H9 (cell line): ENCODE measurements at regions not wholly inside any gene's neighbourhood (a gene's known extent, or its start where the extent isn't known, plus 50 kb on each side); places are given as distances from the start of the nearest gene placed in this dataset.
"Not testable (repeated sequence)": the region's sequence is repeated elsewhere in the genome, so short reads cannot be mapped to it uniquely, and the experiment has no call there.

ENCODE experiments used
- DNase-seq: peaks from one replicate; pipeline ENCODE4 v3.0.0-alpha.2; 2017
- H2AFZ ChIP-seq: one replicate; pipeline ENCODE4 v1.6.1; 2013; ENCODE audit warnings: mild to moderate bottlenecking, low read length, control low read depth, moderate library complexity
- H2AK5ac ChIP-seq: 2 replicates; pipeline ENCODE4 v1.6.1; 2013; ENCODE audit warnings: low read length, control low read depth, mixed read lengths; ENCODE audit not compliant: insufficient read length
- H2BK120ac ChIP-seq: one replicate; pipeline ENCODE4 v1.6.1; 2013; ENCODE audit warnings: low read depth, mild to moderate bottlenecking, low read length, control low read depth, inconsistent platforms; ENCODE audit not compliant: poor library complexity, severe bottlenecking
- H2BK12ac ChIP-seq: 2 replicates; pipeline ENCODE4 v1.6.1; 2013; ENCODE audit warnings: low read length, control low read depth, mixed read lengths, low read depth; ENCODE audit not compliant: insufficient read length
- H2BK15ac ChIP-seq: 2 replicates; pipeline ENCODE4 v1.6.1; 2013; ENCODE audit warnings: low read depth, low read length, control low read depth
- H2BK20ac ChIP-seq: one replicate; pipeline ENCODE4 v1.6.1; 2013; ENCODE audit warnings: low read depth, mild to moderate bottlenecking, low read length, control low read depth, inconsistent platforms; ENCODE audit not compliant: poor library complexity, severe bottlenecking
- H2BK5ac ChIP-seq: 2 replicates; pipeline ENCODE4 v1.6.1; 2013; ENCODE audit warnings: low read length, control low read depth, mixed read lengths; ENCODE audit not compliant: insufficient read length
- H3K14ac ChIP-seq: 2 replicates; pipeline ENCODE4 v1.6.1; 2013; ENCODE audit warnings: low read length, control low read depth; ENCODE audit not compliant: insufficient read depth
- H3K18ac ChIP-seq: 2 replicates; pipeline ENCODE4 v1.6.1; 2013; ENCODE audit warnings: low read depth, mild to moderate bottlenecking, mixed read lengths, low read length, control low read depth; ENCODE audit not compliant: insufficient read length
- H3K23ac ChIP-seq: 2 replicates; pipeline ENCODE4 v1.6.1; 2013; ENCODE audit warnings: low read length, control low read depth, mixed read lengths, low read depth; ENCODE audit not compliant: insufficient read length
- H3K23me2 ChIP-seq: 2 replicates; pipeline ENCODE4 v1.6.1; 2013; ENCODE audit warnings: low read depth, mild to moderate bottlenecking, mixed read lengths, low read length, control low read depth; ENCODE audit not compliant: insufficient read length, poor library complexity, severe bottlenecking
- H3K27ac ChIP-seq: 2 replicates; pipeline ENCODE4 v1.5.1; 2013; ENCODE audit warnings: low read length, control low read depth, mixed read lengths, low read depth; ENCODE audit not compliant: insufficient read length
- H3K27me3 ChIP-seq: 2 replicates; pipeline ENCODE4 v1.6.1; 2013; ENCODE audit warnings: low read length, control low read depth, inconsistent platforms; ENCODE audit not compliant: insufficient read depth
- H3K4ac ChIP-seq: 2 replicates; pipeline ENCODE4 v1.6.1; 2013; ENCODE audit warnings: low read depth, mild to moderate bottlenecking, control low read depth, inconsistent platforms, low read length, moderate library complexity
- H3K4me1 ChIP-seq: 2 replicates; pipeline ENCODE4 v1.6.1; 2013; ENCODE audit warnings: low read length, control low read depth, inconsistent platforms; ENCODE audit not compliant: insufficient read depth
- H3K4me2 ChIP-seq: 2 replicates; pipeline ENCODE4 v1.6.1; 2013; ENCODE audit warnings: low read length, control low read depth, mixed read lengths; ENCODE audit not compliant: insufficient read length, insufficient read depth
- H3K56ac ChIP-seq: 2 replicates; pipeline ENCODE4 v1.6.1; 2013; ENCODE audit warnings: low read depth, mild to moderate bottlenecking, mixed read lengths, low read length, control low read depth; ENCODE audit not compliant: insufficient read length
- H3K79me1 ChIP-seq: 2 replicates; pipeline ENCODE4 v1.6.1; 2013; ENCODE audit warnings: low read depth, mild to moderate bottlenecking, moderate library complexity, low read length, control low read depth, inconsistent platforms; ENCODE audit not compliant: insufficient read depth, poor library complexity, severe bottlenecking
- H3K79me2 ChIP-seq: 2 replicates; pipeline ENCODE4 v1.6.1; 2013; ENCODE audit warnings: low read length, control low read depth, inconsistent platforms; ENCODE audit not compliant: insufficient read depth
- H3K9ac ChIP-seq: 2 replicates; pipeline ENCODE4 v1.6.1; 2013; ENCODE audit warnings: low read length, control low read depth, mixed read lengths; ENCODE audit not compliant: insufficient read length; ENCODE audit errors: extremely low read depth
- H3K9me3 ChIP-seq: one replicate; pipeline ENCODE4 v1.6.1; 2013; ENCODE audit warnings: low read depth, low read length, inconsistent platforms; ENCODE audit not compliant: control insufficient read depth
- H3T11ph ChIP-seq: one replicate; pipeline ENCODE4 v1.6.1; 2013; ENCODE audit warnings: mild to moderate bottlenecking, low read length, control low read depth, inconsistent platforms
- H4K20me1 ChIP-seq: one replicate; pipeline ENCODE4 v1.6.1; 2013; ENCODE audit not compliant: control insufficient read depth, insufficient read length, insufficient read depth
- H4K5ac ChIP-seq: 2 replicates; pipeline ENCODE4 v1.6.1; 2013; ENCODE audit warnings: low read depth, mild to moderate bottlenecking, mixed read lengths, low read length, control low read depth; ENCODE audit not compliant: insufficient read length
- H4K8ac ChIP-seq: replicated peaks from 2 replicates; pipeline ENCODE4 v1.6.1; 2013; ENCODE audit warnings: low read length, control low read depth, mixed read lengths, low read depth; ENCODE audit not compliant: insufficient read length
- H4K91ac ChIP-seq: 2 replicates; pipeline ENCODE4 v1.6.1; 2013; ENCODE audit warnings: low read depth, mild to moderate bottlenecking, moderate library complexity, mixed read lengths, low read length, control low read depth; ENCODE audit not compliant: insufficient read length
- H3K27ac Mint-ChIP-seq, 3 experiments: 2 replicates in 2 of 3; 3 replicates in 1 of 3; pipeline ENCODE4 v1.8.0; 2020 to 2021; ENCODE audit warnings: mixed read lengths in 3 of 3, mild to moderate bottlenecking in 1 of 3, moderate library complexity in 1 of 3
- H3K27me3 Mint-ChIP-seq: 2 replicates; pipeline ENCODE4 v1.8.0; 2021; ENCODE audit warnings: low read depth, mild to moderate bottlenecking, moderate library complexity, mixed read lengths
- H3K36me3 Mint-ChIP-seq, 3 experiments: 2 replicates in 2 of 3; 3 replicates in 1 of 3; pipeline ENCODE4 v1.8.0; 2020 to 2021; ENCODE audit warnings: low read depth in 3 of 3, mixed read lengths in 3 of 3; ENCODE audit not compliant: insufficient read depth in 1 of 3
- H3K4me1 Mint-ChIP-seq, 2 experiments: 2 replicates each; pipeline ENCODE4 v1.8.0; 2020; ENCODE audit warnings: mixed read lengths in 2 of 2
- H3K4me3 Mint-ChIP-seq, 2 experiments: 2 replicates in 1 of 2; 3 replicates in 1 of 2; pipeline ENCODE4 v1.8.0; 2020 to 2021; ENCODE audit warnings: mild to moderate bottlenecking in 2 of 2, mixed read lengths in 2 of 2, moderate library complexity in 1 of 2
- H3K9me3 Mint-ChIP-seq, 2 experiments: 2 replicates in 1 of 2; 3 replicates in 1 of 2; pipeline ENCODE4 v1.8.0; 2020; ENCODE audit warnings: mild to moderate bottlenecking in 2 of 2, mixed read lengths in 2 of 2, moderate library complexity in 1 of 2
- CTCF ChIP-seq: fragments of 200-600 bp; sonication (generic); conservative IDR thresholded peaks from 3 replicates; pipeline ENCODE4 v1.8.0; 2021; ENCODE audit warnings: antibody characterized with exemption, mild to moderate bottlenecking
- WGBS: extraction: QIAGEN DNeasy Blood & Tissue Kit; methylation state at CpG from one replicate; pipeline ENCODE4 v1.1.7; 2013; ENCODE audit warnings: missing lambda C conversion rate, low lambda C conversion rate, mixed read lengths; ENCODE audit not compliant: insufficient read length; ENCODE audit errors: extremely low coverage; 5-methylcytosine and 5-hydroxymethylcytosine counted together

- H3K79me1 ChIP-seq = no peaks in the 10 kb centered on the region
Observed at GRCh38 chr10:65265451-65265954, 1660.3 kb upstream of the LRRTM3 start.

GRCh38 chr10:65269551-65269950 lies 1656.3 kb upstream of the LRRTM3 start:
- H3K79me2 ChIP-seq, H3K18ac ChIP-seq, H3K56ac ChIP-seq, H3T11ph ChIP-seq, H3K4me3 Mint-ChIP-seq, DNase-seq, H3K9me3 ChIP-seq, H4K91ac ChIP-seq, H3K79me1 ChIP-seq, H3K4ac ChIP-seq, H3K27ac ChIP-seq, H3K27me3 Mint-ChIP-seq, H2BK15ac ChIP-seq, H3K4me1 ChIP-seq, H3K27ac Mint-ChIP-seq, H3K9me3 Mint-ChIP-seq, H4K5ac ChIP-seq, H3K23ac ChIP-seq, H3K4me2 ChIP-seq, H2AFZ ChIP-seq, H3K14ac ChIP-seq, H2BK20ac ChIP-seq, H2AK5ac ChIP-seq, H3K36me3 Mint-ChIP-seq, H3K9ac ChIP-seq, H4K8ac ChIP-seq, H2BK120ac ChIP-seq, H2BK5ac ChIP-seq, H3K27me3 ChIP-seq, H3K23me2 ChIP-seq, H2BK12ac ChIP-seq, H4K20me1 ChIP-seq: not testable (repeated sequence)
- H3K4me1 Mint-ChIP-seq = peaks cover 25 to 26% of the 10 kb centered on the region in 2 experiments

More at GRCh38 chr10:65265451-65265954, 1660.3 kb upstream of the LRRTM3 start:
- no peaks in the 10 kb centered on the region; a peak in 1 of 4 replicates for H3K4me1 Mint-ChIP-seq
- H4K8ac ChIP-seq = no peak overlapping the region
- no peak overlapping the region for H2BK5ac ChIP-seq
- no peaks in the 10 kb centered on the region for H3K4me1 ChIP-seq
- no peak overlapping the region for H4K91ac ChIP-seq
- H3K27ac ChIP-seq = no peak overlapping the region
- H3K18ac ChIP-seq = no peak overlapping the region
- H3K9me3 ChIP-seq = no peaks in the 10 kb centered on the region
- no peaks in the 10 kb centered on the region for H3K23me2 ChIP-seq
- H3K23ac ChIP-seq = no peak overlapping the region
- H2AK5ac ChIP-seq = no peak overlapping the region
- no peak overlapping the region for H3K4me3 Mint-ChIP-seq
- no peak overlapping the region for H3T11ph ChIP-seq
- H3K4me2 ChIP-seq = no peak overlapping the region
- H2BK20ac ChIP-seq = no peak overlapping the region
- no peaks in the 10 kb centered on the region for H4K20me1 ChIP-seq
- H3K36me3 Mint-ChIP-seq = peaks cover 3 to 7% (median 6%) of the 10 kb centered on the region in 3 experiments; a peak in 6 of 7 replicates
- TF ChIP-seq CTCF = no peak
- no peaks in the 10 kb centered on the region for H3K27me3 ChIP-seq
- no peak overlapping the region for H2BK120ac ChIP-seq
- no peak overlapping the region for H3K4ac ChIP-seq
- no peak for DNase-seq
- no peak overlapping the region for H3K56ac ChIP-seq
- no CpG with 5 or more reads among the region's 2 CpGs for WGBS
- no peak overlapping the region for H2BK15ac ChIP-seq
- H3K9ac ChIP-seq = no peak overlapping the region
- no peak overlapping the region for H3K14ac ChIP-seq
- no peak overlapping the region for H3K27ac Mint-ChIP-seq
- H2BK12ac ChIP-seq = no peak overlapping the region
- no peak overlapping the region for H4K5ac ChIP-seq
- H3K9me3 Mint-ChIP-seq = peaks cover 6 to 7% of the 10 kb centered on the region in 2 experiments; a peak in 4 of 5 replicates
- H3K27me3 Mint-ChIP-seq = no peaks in the 10 kb centered on the region
- H2AFZ ChIP-seq = no peak overlapping the region
- no peaks in the 10 kb centered on the region for H3K79me2 ChIP-seq
